Esophagus muscularis mucosa (tissue), 3 donors: ENCODE measurements at regions not wholly inside any gene's neighbourhood (a gene's known extent, or its start where the extent isn't known, plus 50 kb on each side); places are given as distances from the start of the nearest gene placed in this dataset.
"Not testable (repeated sequence)": the region's sequence is repeated elsewhere in the genome, so short reads cannot be mapped to it uniquely, and the experiment has no call there.

Experiments
- POLR2A ChIP-seq: fragments of 450-650 bp; IDR thresholded peaks from one replicate; pipeline ENCODE4 v1.6.1; 2017; ENCODE audit warnings: antibody characterized with exemption, moderate library complexity, mild to moderate bottlenecking, low read depth
- POLR2AphosphoS5 ChIP-seq, 2 donors: sonication (generic); formaldehyde crosslinking; IDR thresholded peaks; one replicate each; pipeline ENCODE4 v1.6.1; 2017; ENCODE audit warnings: antibody characterized with exemption in 2 of 2
- TF ChIP-seq, protein P1 (sequence below), 3 experiments: fragments of 200-600 bp in 2 of 3; fragments of 450-650 bp in 1 of 3; sonication (generic) in 2 of 3; IDR thresholded peaks; one replicate each; pipeline ENCODE4 v1.5.1; 2017 to 2019; ENCODE audit warnings: antibody characterized with exemption in 3 of 3, mild to moderate bottlenecking in 2 of 3, moderate library complexity in 1 of 3

DNA sequence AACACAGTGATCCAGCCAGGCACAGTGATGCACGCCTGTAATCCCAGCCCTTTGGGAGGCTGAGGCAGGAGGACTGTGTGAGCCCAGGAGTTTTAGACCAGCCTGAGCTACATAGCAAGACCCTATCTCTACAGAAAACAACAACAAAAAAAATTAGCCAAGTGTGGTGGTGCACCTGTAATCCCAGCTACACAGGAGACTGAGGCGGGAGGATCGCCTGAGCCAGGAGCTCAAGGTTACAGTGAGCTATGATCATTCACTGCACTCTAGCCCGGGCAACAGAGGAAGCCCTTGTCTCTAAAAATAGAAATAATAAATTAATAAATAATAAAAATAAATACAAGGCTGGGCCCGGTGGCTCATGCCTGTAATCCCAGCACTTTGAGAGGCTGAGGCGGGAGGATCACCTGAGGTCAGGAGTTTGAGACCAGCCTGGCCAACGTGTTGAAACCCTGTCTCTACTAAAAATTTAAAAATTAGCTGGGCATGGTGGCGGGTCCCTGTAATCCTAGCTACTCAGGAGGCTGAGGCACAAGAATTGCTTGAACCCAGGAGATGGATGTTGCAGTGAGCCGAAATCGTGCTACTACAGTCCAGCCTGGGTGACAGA, 75.5 kb upstream of the GRIN2A start:
- TF ChIP-seq, protein P1, sequence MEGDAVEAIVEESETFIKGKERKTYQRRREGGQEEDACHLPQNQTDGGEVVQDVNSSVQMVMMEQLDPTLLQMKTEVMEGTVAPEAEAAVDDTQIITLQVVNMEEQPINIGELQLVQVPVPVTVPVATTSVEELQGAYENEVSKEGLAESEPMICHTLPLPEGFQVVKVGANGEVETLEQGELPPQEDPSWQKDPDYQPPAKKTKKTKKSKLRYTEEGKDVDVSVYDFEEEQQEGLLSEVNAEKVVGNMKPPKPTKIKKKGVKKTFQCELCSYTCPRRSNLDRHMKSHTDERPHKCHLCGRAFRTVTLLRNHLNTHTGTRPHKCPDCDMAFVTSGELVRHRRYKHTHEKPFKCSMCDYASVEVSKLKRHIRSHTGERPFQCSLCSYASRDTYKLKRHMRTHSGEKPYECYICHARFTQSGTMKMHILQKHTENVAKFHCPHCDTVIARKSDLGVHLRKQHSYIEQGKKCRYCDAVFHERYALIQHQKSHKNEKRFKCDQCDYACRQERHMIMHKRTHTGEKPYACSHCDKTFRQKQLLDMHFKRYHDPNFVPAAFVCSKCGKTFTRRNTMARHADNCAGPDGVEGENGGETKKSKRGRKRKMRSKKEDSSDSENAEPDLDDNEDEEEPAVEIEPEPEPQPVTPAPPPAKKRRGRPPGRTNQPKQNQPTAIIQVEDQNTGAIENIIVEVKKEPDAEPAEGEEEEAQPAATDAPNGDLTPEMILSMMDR (IDR thresholded peaks at IDR 0.05): not testable (repeated sequence)
- not testable (repeated sequence) for TF ChIP-seq POLR2A; POLR2AphosphoS5 (IDR thresholded peaks at IDR 0.05)
